GM23338 (cell line): ENCODE measurements at regions not wholly inside any gene's neighbourhood (a gene's known extent, or its start where the extent isn't known, plus 50 kb on each side); places are given as distances from the start of the nearest gene placed in this dataset.

Experiments used
- ATAC-seq: fragments of 200-7000 bp; cut with Tn5 transposase; 3 replicates; pipeline ENCODE4 v1.9.1; 2020
- DNase-seq: peaks from one replicate; pipeline ENCODE4 v3.0.0-alpha.2; 2015; ENCODE audit warnings: low spot score
- H2AFZ ChIP-seq: fragments of 200-600 bp; sonication (generic); 2 replicates; pipeline ENCODE4 v1.8.0; 2016; ENCODE audit warnings: antibody characterized with exemption, mild to moderate bottlenecking, moderate library complexity
- H3F3A ChIP-seq: fragments of 200-600 bp; sonication (generic); replicated peaks from 2 replicates; pipeline ENCODE4 v1.8.0; 2017; ENCODE audit warnings: antibody characterized with exemption, mixed run types, low read depth
- H3K27ac ChIP-seq: fragments of 200-600 bp; sonication (generic); 2 replicates; pipeline ENCODE4 v1.6.1; 2016; ENCODE audit warnings: low read depth
- H3K27me3 ChIP-seq: fragments of 200-600 bp; sonication (generic); 2 replicates; pipeline ENCODE4 v1.8.0; 2016; ENCODE audit warnings: mild to moderate bottlenecking, mixed run types, moderate library complexity; ENCODE audit not compliant: insufficient read depth
- H3K36me3 ChIP-seq: fragments of 200-600 bp; sonication (generic); 2 replicates; pipeline ENCODE4 v1.8.0; 2016; ENCODE audit warnings: mild to moderate bottlenecking; ENCODE audit not compliant: insufficient read depth
- H3K4me1 ChIP-seq: fragments of 200-600 bp; sonication (generic); 2 replicates; pipeline ENCODE4 v1.8.0; 2016; ENCODE audit warnings: mild to moderate bottlenecking, moderate library complexity; ENCODE audit not compliant: insufficient read depth
- H3K4me2 ChIP-seq: fragments of 200-600 bp; sonication (generic); 2 replicates; pipeline ENCODE4 v1.7.1; 2017; ENCODE audit warnings: mixed run types
- H3K4me3 ChIP-seq: fragments of 200-600 bp; sonication (generic); 2 replicates; pipeline ENCODE4 v1.6.1; 2016; ENCODE audit warnings: mixed run types
- H3K79me2 ChIP-seq: fragments of 200-600 bp; sonication (generic); replicated peaks from 2 replicates; pipeline ENCODE4 v1.8.0; 2017; ENCODE audit warnings: mild to moderate bottlenecking; ENCODE audit not compliant: insufficient read depth
- H3K9me2 ChIP-seq: fragments of 200-600 bp; sonication (generic); 2 replicates; pipeline ENCODE4 v1.8.0; 2017; ENCODE audit not compliant: insufficient read depth
- H4K20me1 ChIP-seq: fragments of 200-600 bp; sonication (generic); replicated peaks from 2 replicates; pipeline ENCODE4 v1.8.0; 2017; ENCODE audit warnings: mild to moderate bottlenecking; ENCODE audit not compliant: insufficient read depth
- H3K27ac Mint-ChIP-seq: 2 replicates; pipeline ENCODE4 v1.8.0; 2020; ENCODE audit warnings: inconsistent platforms, mild to moderate bottlenecking, moderate library complexity, mixed read lengths
- H3K27me3 Mint-ChIP-seq: 3 replicates; pipeline ENCODE4 v1.8.0; 2022; ENCODE audit warnings: low read depth, mild to moderate bottlenecking, moderate library complexity, mixed read lengths, inconsistent platforms; ENCODE audit not compliant: insufficient read depth, poor library complexity
- H3K36me3 Mint-ChIP-seq: 3 replicates; pipeline ENCODE4 v1.8.0; 2021; ENCODE audit warnings: low read depth, mild to moderate bottlenecking, inconsistent platforms, moderate library complexity, mixed read lengths
- H3K4me1 Mint-ChIP-seq: 3 replicates; pipeline ENCODE4 v1.8.0; 2020; ENCODE audit warnings: mild to moderate bottlenecking, inconsistent platforms, mixed read lengths
- H3K4me3 Mint-ChIP-seq: 3 replicates; pipeline ENCODE4 v1.8.0; 2021; ENCODE audit warnings: moderate library complexity, mild to moderate bottlenecking, inconsistent platforms, mixed read lengths
- H3K9me3 Mint-ChIP-seq: 3 replicates; pipeline ENCODE4 v1.8.0; 2020; ENCODE audit warnings: moderate library complexity, mild to moderate bottlenecking, inconsistent platforms, mixed read lengths
- CREB1 ChIP-seq: fragments of 250-450 bp; sonication (Bioruptor Pico); IDR thresholded peaks from 2 replicates; pipeline ENCODE4 v1.5.0; 2020; ENCODE audit warnings: low read depth, mild to moderate bottlenecking, moderate library complexity
- CTCF ChIP-seq, 2 experiments: fragments of 200-600 bp in 1 of 2; sonication (generic) in 1 of 2; conservative IDR thresholded peaks; 2 replicates each; pipeline versions ENCODE4 v1.5.1 to v1.6.1; 2016 to 2017; ENCODE audit warnings: antibody characterized with exemption in 2 of 2, low read depth in 2 of 2, mild to moderate bottlenecking in 2 of 2, moderate library complexity in 1 of 2
- JUNB ChIP-seq: IDR thresholded peaks from one replicate; pipeline ENCODE4 v1.6.1; 2016; ENCODE audit warnings: antibody characterized with exemption; ENCODE audit not compliant: unreplicated experiment
- STAT1 ChIP-seq: IDR thresholded peaks from one replicate; pipeline ENCODE4 v1.6.1; 2016; ENCODE audit warnings: antibody characterized with exemption; ENCODE audit not compliant: unreplicated experiment
- ZNF331 ChIP-seq: fragments of 250-450 bp; sonication (Bioruptor Pico); IDR thresholded peaks from 2 replicates; pipeline ENCODE4 v1.5.0; 2020; ENCODE audit warnings: low read depth, mild to moderate bottlenecking, moderate library complexity
- ZNF462 ChIP-seq: fragments of 250-450 bp; sonication (Bioruptor Pico); IDR thresholded peaks from 2 replicates; pipeline ENCODE4 v1.5.0; 2020; ENCODE audit warnings: mild to moderate bottlenecking, moderate library complexity

- TF ChIP-seq ZNF462 = no peak
Measured at GRCh38 chr13:76378767-76379166, 507.4 kb downstream of the KCTD12 start (continued).

GRCh38 chr13:76363682-76364289 is 522.4 kb downstream of the KCTD12 start:
- no peak overlapping the region for H3K4me2 ChIP-seq
- DNase-seq = no peak
- no peaks in the 10 kb centered on the region for H3K9me3 Mint-ChIP-seq
- ATAC-seq = no peak
- H3K27me3 ChIP-seq = no peaks in the 10 kb centered on the region
- no peak overlapping the region for H3K27ac ChIP-seq
- H3K36me3 ChIP-seq = no peaks in the 10 kb centered on the region
- no peak overlapping the region for H2AFZ ChIP-seq
- H3K27me3 Mint-ChIP-seq = no peaks in the 10 kb centered on the region
- H3K4me1 ChIP-seq = no peaks in the 10 kb centered on the region
- no peaks in the 10 kb centered on the region for H3K79me2 ChIP-seq
- no peak overlapping the region for H3K4me3 ChIP-seq
- H4K20me1 ChIP-seq = no peaks in the 10 kb centered on the region
- H3K4me3 Mint-ChIP-seq = no peak overlapping the region
- H3K4me1 Mint-ChIP-seq = peaks cover 17% of the 10 kb centered on the region; the same call in 2 of the 3 replicates
- H3K27ac Mint-ChIP-seq = 0 out of 2 replicates have a peak overlapping the region, but pooled peaks have one; percentile 2
- no peaks in the 10 kb centered on the region for H3K9me2 ChIP-seq
- no peaks in the 10 kb centered on the region for H3F3A ChIP-seq
- no peaks in the 10 kb centered on the region for H3K36me3 Mint-ChIP-seq
- TF ChIP-seq ZNF331 (CRISPR knock-in tag) = no peak
- no peak for TF ChIP-seq CTCF (conservative IDR thresholded peaks at IDR 0.05; ENCODE audit: low read depth in 2 of 2)
- no peak for TF ChIP-seq ZNF462
- TF ChIP-seq STAT1 = no peak
- TF ChIP-seq JUNB = no peak
- no peak for TF ChIP-seq CREB1
